Body of pancreas (tissue), 4 donors: ENCODE measurements at regions not wholly inside any gene's neighbourhood (a gene's known extent, or its start where the extent isn't known, plus 50 kb on each side); places are given as distances from the start of the nearest gene placed in this dataset.

Experiments
- CTCF ChIP-seq, 7 experiments: fragments of 450-650 bp in 4 of 7; fragments of 200-600 bp in 3 of 7; sonication (generic) in 3 of 7; IDR thresholded peaks; one replicate each; pipeline ENCODE4 v1.5.1; 2016 to 2019; ENCODE audit warnings: antibody characterized with exemption in 7 of 7
- POLR2A ChIP-seq, 3 donors: fragments of 450-650 bp; IDR thresholded peaks; one replicate each; pipeline ENCODE4 v1.6.1; 2016; ENCODE audit warnings: antibody characterized with exemption in 3 of 3, mild to moderate bottlenecking in 2 of 3

GRCh38 chr2:191500566-191500883, 177.4 kb upstream of the NABP1 start:
- TF ChIP-seq CTCF (IDR thresholded peaks at IDR 0.05) (no peak), POLR2A (IDR thresholded peaks at IDR 0.05) (no peak)
